Keratinocyte (primary cell): ENCODE measurements at regions not wholly inside any gene's neighbourhood (a gene's known extent, or its start where the extent isn't known, plus 50 kb on each side); places are given as distances from the start of the nearest gene placed in this dataset.

Experiments used
- DNase-seq: peaks from one replicate; pipeline ENCODE4 v3.0.0-alpha.2; 2011; ENCODE audit warnings: low read depth, missing footprints, low spot score
- FAIRE-seq: peaks from 2 replicates; lab custom pipeline; 2011; peaks lifted over from hg19 to GRCh38; lab: Jason Lieb, UNC
- H2AFZ ChIP-seq: 2 replicates; pipeline ENCODE4 v1.6.0; 2012; ENCODE audit warnings: low read length, control low read depth, inconsistent platforms; ENCODE audit not compliant: control insufficient read depth
- H3K27ac ChIP-seq: 2 replicates; pipeline ENCODE4 v1.5.1; 2011; ENCODE audit warnings: low read length; ENCODE audit not compliant: control insufficient read depth, insufficient read depth
- H3K27me3 ChIP-seq: 3 replicates; pipeline ENCODE4 v1.6.0; 2011; ENCODE audit warnings: low read length; ENCODE audit not compliant: control insufficient read depth, insufficient read depth; ENCODE audit errors: extremely low read depth
- H3K36me3 ChIP-seq, 2 experiments: 2 replicates in 1 of 2; 3 replicates in 1 of 2; pipeline ENCODE4 v1.5.1; 2011; ENCODE audit warnings: low read length in 2 of 2, mild to moderate bottlenecking in 1 of 2; ENCODE audit not compliant: control insufficient read depth in 2 of 2, insufficient read depth in 2 of 2; ENCODE audit errors: extremely low read depth in 1 of 2
- H3K4me1 ChIP-seq: 3 replicates; pipeline ENCODE4 v1.5.1; 2011; ENCODE audit warnings: low read length; ENCODE audit not compliant: control insufficient read depth, insufficient read depth; ENCODE audit errors: extremely low read depth
- H3K4me2 ChIP-seq: 3 replicates; pipeline ENCODE4 v1.6.0; 2011; ENCODE audit warnings: low read depth, low read length; ENCODE audit not compliant: control insufficient read depth, insufficient read depth; ENCODE audit errors: extremely low read depth
- H3K4me3 ChIP-seq, 3 experiments: fragments of 200-600 bp in 1 of 3; sonication (generic) in 1 of 3; 2 replicates in 2 of 3; 3 replicates in 1 of 3; pipeline ENCODE4 v1.5.1; 2011 to 2016; ENCODE audit warnings: low read length in 3 of 3, mild to moderate bottlenecking in 3 of 3, control low read depth in 2 of 3, inconsistent platforms in 1 of 3, low read depth in 1 of 3, mixed read lengths in 1 of 3, mixed run types in 1 of 3, moderate library complexity in 1 of 3; ENCODE audit not compliant: control insufficient read depth in 2 of 3, insufficient read depth in 2 of 3; ENCODE audit errors: extremely low read depth in 1 of 3
- H3K79me2 ChIP-seq: 2 replicates; pipeline ENCODE4 v1.6.0; 2012; ENCODE audit warnings: low read length; ENCODE audit not compliant: control insufficient read depth, insufficient read depth
- H3K9ac ChIP-seq: 3 replicates; pipeline ENCODE4 v1.6.0; 2011; ENCODE audit warnings: low read length; ENCODE audit not compliant: control insufficient read depth, insufficient read depth; ENCODE audit errors: extremely low read depth
- H3K9me1 ChIP-seq: 3 replicates; pipeline ENCODE4 v1.6.0; 2011; ENCODE audit warnings: low read length; ENCODE audit not compliant: control insufficient read depth, insufficient read depth; ENCODE audit errors: extremely low read depth
- H3K9me3 ChIP-seq: 2 replicates; pipeline ENCODE4 v1.5.1; 2012; ENCODE audit warnings: low read depth, low read length; ENCODE audit not compliant: control insufficient read depth
- H4K20me1 ChIP-seq: 3 replicates; pipeline ENCODE4 v1.6.0; 2011; ENCODE audit warnings: low read length; ENCODE audit not compliant: control insufficient read depth, insufficient read depth; ENCODE audit errors: extremely low read depth
- EZH2 ChIP-seq: IDR thresholded peaks from one replicate; pipeline ENCODE4 v1.6.1; 2012; ENCODE audit warnings: inconsistent platforms, mild to moderate bottlenecking, low read length, moderate library complexity
- dilution Hi-C: fragments of 300-500 bp; cut with MboI; formaldehyde crosslinking; loops from one replicate; pipeline ENCODE4 v1.7.0; 2020; ENCODE audit warnings: low sequenced_read_pairs; ENCODE audit not compliant: extremely low pct_ligation_motif_present
- TF ChIP-seq, protein P1 (sequence below), 3 experiments: IDR thresholded peaks in 1 of 3; conservative IDR thresholded peaks in 1 of 3; optimal IDR thresholded peaks in 1 of 3; 2 replicates in 2 of 3; 3 replicates in 1 of 3; pipeline versions ENCODE3 to v1.5.1; 2011; ENCODE audit warnings: low read length in 3 of 3, mild to moderate bottlenecking in 3 of 3, moderate library complexity in 2 of 3, control low read depth in 1 of 3, inconsistent platforms in 1 of 3; ENCODE audit not compliant: insufficient read depth in 2 of 3; ENCODE audit errors: extremely low read depth in 1 of 3

DNA sequence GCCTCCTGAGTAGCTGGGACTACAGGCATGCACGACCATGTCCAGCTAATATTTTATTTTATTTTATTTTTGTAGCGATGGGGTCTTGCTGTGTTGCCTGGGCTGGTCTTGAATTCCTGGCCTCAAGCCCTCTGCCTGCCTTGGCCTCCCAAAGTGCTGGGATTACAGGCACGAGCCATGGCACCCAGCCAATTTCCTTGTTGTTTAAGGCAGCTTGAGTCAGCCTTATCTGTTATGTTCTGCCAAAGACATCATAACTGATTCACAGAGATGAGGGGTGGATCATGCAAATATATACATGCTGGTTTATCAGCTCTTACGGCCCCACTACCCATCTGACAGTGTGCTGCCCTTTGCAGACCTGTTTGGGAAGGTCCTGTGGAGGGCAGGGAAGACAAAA lies 826.7 kb downstream of the TYW1 start:
- H3K27me3 ChIP-seq, result no peaks in the 10 kb centered on the region
- no peak overlapping the region for H2AFZ ChIP-seq
- FAIRE-seq (peak; percentile 73), DNase-seq (peak; percentile 7)
- H3K9me1 ChIP-seq, result no peaks in the 10 kb centered on the region
- peaks cover 16% of the 10 kb centered on the region for H3K4me1 ChIP-seq
- H3K9ac ChIP-seq, result no peak overlapping the region
- no peaks in the 10 kb centered on the region for H3K36me3 ChIP-seq
- no peak overlapping the region for H3K27ac ChIP-seq
- peak overlapping the region; percentile 3 for H3K4me2 ChIP-seq
- H3K9me3 ChIP-seq, result no peaks in the 10 kb centered on the region
- no peaks in the 10 kb centered on the region for H3K79me2 ChIP-seq
- dilution Hi-C loops, result no loop called here
- no peak overlapping the region for H3K4me3 ChIP-seq
- no peaks in the 10 kb centered on the region for H4K20me1 ChIP-seq
- no peak for TF ChIP-seq EZH2
- TF ChIP-seq, protein P1, sequence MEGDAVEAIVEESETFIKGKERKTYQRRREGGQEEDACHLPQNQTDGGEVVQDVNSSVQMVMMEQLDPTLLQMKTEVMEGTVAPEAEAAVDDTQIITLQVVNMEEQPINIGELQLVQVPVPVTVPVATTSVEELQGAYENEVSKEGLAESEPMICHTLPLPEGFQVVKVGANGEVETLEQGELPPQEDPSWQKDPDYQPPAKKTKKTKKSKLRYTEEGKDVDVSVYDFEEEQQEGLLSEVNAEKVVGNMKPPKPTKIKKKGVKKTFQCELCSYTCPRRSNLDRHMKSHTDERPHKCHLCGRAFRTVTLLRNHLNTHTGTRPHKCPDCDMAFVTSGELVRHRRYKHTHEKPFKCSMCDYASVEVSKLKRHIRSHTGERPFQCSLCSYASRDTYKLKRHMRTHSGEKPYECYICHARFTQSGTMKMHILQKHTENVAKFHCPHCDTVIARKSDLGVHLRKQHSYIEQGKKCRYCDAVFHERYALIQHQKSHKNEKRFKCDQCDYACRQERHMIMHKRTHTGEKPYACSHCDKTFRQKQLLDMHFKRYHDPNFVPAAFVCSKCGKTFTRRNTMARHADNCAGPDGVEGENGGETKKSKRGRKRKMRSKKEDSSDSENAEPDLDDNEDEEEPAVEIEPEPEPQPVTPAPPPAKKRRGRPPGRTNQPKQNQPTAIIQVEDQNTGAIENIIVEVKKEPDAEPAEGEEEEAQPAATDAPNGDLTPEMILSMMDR (optimal IDR thresholded peaks at IDR 0.05 in 1 of 3, IDR thresholded peaks at IDR 0.05 in 1 of 3, conservative IDR thresholded peaks at IDR 0.05 in 1 of 3; ENCODE audit: extremely low read depth in 1 of 3, insufficient read depth in 2 of 3, low read length in 3 of 3), result no peak

DNA sequence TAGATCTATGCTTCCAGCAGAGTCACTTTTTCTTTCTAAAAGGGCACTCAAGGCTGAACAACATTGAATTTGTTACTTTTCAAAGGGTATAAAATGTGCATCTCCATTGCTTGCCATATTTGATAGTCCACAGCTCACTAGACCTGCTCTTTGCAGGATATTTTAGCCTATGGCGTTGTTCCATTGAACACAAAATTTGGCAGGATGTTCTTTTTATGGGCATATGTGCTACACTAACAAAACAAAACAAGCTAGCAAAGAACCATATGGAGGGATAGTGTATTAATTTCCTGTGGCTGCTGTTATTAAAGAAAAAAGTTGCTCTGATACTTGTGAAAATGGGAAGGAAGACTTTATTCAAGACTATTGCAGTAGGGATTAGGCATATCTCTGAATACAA lies 828.7 kb downstream of the TYW1 start:
- Histone ChIP-seq H2AFZ (no peak overlapping the region), H3K79me2 (no peaks in the 10 kb centered on the region), H3K4me3 (no peak overlapping the region), H3K4me1 (peaks cover 16% of the 10 kb centered on the region), H3K9me3 (no peaks in the 10 kb centered on the region), H3K4me2 (no peak overlapping the region), H4K20me1 (no peaks in the 10 kb centered on the region), H3K9ac (no peak overlapping the region), H3K27me3 (no peaks in the 10 kb centered on the region), H3K9me1 (no peaks in the 10 kb centered on the region), H3K36me3 (no peaks in the 10 kb centered on the region), H3K27ac (no peak overlapping the region)
- FAIRE-seq (no peak), DNase-seq (no peak)
- dilution Hi-C loops, result no loop called here
- TF ChIP-seq, protein P1 (optimal IDR thresholded peaks at IDR 0.05 in 1 of 3, IDR thresholded peaks at IDR 0.05 in 1 of 3, conservative IDR thresholded peaks at IDR 0.05 in 1 of 3; ENCODE audit: extremely low read depth in 1 of 3, insufficient read depth in 2 of 3, low read length in 3 of 3), result no peak
- no peak for TF ChIP-seq EZH2
